Vagina (tissue), 2 donors: ENCODE measurements at regions not wholly inside any gene's neighbourhood (a gene's known extent, or its start where the extent isn't known, plus 50 kb on each side); places are given as distances from the start of the nearest gene placed in this dataset.

ENCODE experiments used
- POLR2A ChIP-seq, 2 donors: fragments of 450-650 bp; IDR thresholded peaks; one replicate each; pipeline ENCODE4 v1.6.1; 2017; ENCODE audit warnings: antibody characterized with exemption in 2 of 2, mild to moderate bottlenecking in 2 of 2, moderate library complexity in 2 of 2
- POLR2AphosphoS5 ChIP-seq, 2 donors: sonication (generic); formaldehyde crosslinking; IDR thresholded peaks; one replicate each; pipeline ENCODE4 v1.9.0; 2017; ENCODE audit warnings: antibody characterized with exemption in 2 of 2, mild to moderate bottlenecking in 2 of 2, low read depth in 1 of 2; ENCODE audit not compliant: insufficient read depth in 1 of 2
- TF ChIP-seq, protein P1 (sequence below), 3 experiments: fragments of 450-650 bp in 2 of 3; fragments of 200-600 bp in 1 of 3; sonication (generic) in 1 of 3; IDR thresholded peaks; one replicate each; pipeline ENCODE4 v1.5.1; 2017 to 2019; ENCODE audit warnings: antibody characterized with exemption in 3 of 3, mild to moderate bottlenecking in 2 of 3, moderate library complexity in 2 of 3

DNA sequence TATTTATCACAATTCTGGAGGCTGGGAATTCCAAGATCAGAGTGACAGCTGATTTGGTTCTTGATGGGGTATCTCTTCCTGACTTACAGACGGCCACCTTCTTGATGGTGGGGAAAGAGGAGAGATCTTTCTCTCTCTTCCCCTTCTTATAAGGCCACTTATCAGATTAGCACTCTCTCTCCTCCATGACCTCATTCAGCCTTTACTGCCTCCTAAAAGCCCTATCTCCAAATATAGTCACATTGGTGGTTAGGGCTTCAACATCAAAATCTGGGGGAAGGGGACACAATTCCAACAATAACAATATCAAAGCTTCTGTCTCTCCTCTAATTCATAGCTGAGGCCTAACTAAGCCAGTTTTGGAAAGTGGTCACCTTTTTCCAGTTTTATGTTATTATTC, 91.7 kb upstream of the MBNL1 start:
- TF ChIP-seq, protein P1, sequence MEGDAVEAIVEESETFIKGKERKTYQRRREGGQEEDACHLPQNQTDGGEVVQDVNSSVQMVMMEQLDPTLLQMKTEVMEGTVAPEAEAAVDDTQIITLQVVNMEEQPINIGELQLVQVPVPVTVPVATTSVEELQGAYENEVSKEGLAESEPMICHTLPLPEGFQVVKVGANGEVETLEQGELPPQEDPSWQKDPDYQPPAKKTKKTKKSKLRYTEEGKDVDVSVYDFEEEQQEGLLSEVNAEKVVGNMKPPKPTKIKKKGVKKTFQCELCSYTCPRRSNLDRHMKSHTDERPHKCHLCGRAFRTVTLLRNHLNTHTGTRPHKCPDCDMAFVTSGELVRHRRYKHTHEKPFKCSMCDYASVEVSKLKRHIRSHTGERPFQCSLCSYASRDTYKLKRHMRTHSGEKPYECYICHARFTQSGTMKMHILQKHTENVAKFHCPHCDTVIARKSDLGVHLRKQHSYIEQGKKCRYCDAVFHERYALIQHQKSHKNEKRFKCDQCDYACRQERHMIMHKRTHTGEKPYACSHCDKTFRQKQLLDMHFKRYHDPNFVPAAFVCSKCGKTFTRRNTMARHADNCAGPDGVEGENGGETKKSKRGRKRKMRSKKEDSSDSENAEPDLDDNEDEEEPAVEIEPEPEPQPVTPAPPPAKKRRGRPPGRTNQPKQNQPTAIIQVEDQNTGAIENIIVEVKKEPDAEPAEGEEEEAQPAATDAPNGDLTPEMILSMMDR (IDR thresholded peaks at IDR 0.05), result no peak
- TF ChIP-seq POLR2AphosphoS5 (IDR thresholded peaks at IDR 0.05; ENCODE audit: insufficient read depth in 1 of 2, low read depth in 1 of 2) (no peak), POLR2A (IDR thresholded peaks at IDR 0.05) (no peak)
